Left renal pelvis (tissue), 4 donors: ENCODE measurements at regions not wholly inside any gene's neighbourhood (a gene's known extent, or its start where the extent isn't known, plus 50 kb on each side); places are given as distances from the start of the nearest gene placed in this dataset.
"Not testable (repeated sequence)": the region's sequence is repeated elsewhere in the genome, so short reads cannot be mapped to it uniquely, and the experiment has no call there.

ENCODE experiments used
- DNase-seq, 4 donors: peaks; one replicate each; pipeline ENCODE4 v3.0.0-alpha.2; 2013; ENCODE audit warnings: low read depth in 4 of 4, low spot score in 3 of 4

- no peak for DNase-seq
Observed at GRCh38 chrX:40530509-40530908, 50.3 kb upstream of the ATP6AP2 start.

DNA sequence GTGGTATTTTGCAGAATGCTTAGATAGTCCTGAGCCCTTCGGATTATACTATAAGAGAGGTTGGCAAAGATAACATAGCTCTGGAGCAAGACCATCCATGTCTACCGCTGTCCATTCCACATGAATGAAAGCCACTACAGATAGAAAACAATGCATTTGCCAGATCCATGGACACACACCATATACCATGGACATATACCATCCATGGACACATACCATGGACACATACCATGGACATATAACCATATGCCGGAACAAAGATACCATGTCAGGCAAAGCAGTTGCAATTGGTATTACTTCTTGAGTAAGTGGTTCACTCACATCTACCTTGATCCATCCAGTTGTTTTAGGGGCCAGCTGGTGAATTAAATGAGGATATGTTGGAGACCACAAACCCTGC, 53.2 kb upstream of the ATP6AP2 start:
- DNase-seq = no peak

DNA sequence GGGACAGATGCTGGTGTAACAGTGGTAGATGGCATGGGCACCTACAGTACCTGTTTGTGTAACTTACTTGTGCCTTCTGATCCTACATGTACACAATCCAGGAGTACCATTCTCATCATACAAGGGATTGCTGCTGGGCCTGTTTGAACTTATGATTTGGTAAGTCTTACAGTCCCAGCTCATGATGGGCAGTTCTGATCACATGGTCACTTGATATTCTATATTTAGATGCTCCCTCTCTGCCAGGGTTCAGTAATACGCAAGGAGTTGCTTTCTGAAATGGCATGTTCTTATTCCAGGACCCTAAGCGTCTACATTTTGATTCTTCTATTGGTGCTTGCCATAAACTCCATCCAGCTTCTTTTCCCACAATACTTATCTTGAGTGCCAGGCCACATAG, 54.4 kb upstream of the ATP6AP2 start:
- no peak for DNase-seq

DNA sequence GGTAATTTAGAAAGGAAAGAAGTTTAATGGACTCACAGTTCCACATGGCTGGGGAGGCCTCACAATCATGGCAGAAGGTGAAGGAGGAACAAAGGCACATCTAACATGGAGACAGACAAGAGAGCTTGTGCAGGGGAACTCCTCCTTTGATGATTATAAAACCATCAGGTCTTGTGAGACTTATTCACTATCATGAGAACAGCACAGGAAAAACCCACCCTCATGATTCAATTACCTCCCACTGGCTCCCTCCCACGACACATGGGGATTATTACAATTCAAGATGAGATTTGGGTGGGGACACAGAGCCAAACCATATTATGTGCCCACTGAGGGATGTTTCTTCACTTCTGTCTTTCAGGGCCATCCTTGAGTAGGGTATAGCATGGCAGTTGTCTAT, 54.9 kb upstream of the ATP6AP2 start:
- not testable (repeated sequence) for DNase-seq

- no peak for DNase-seq
Observed at GRCh38 chrX:40524423-40524822, 56.3 kb upstream of the ATP6AP2 start.

- DNase-seq = no peak
Observed at GRCh38 chrX:40523852-40524251, 56.9 kb upstream of the ATP6AP2 start.

DNA sequence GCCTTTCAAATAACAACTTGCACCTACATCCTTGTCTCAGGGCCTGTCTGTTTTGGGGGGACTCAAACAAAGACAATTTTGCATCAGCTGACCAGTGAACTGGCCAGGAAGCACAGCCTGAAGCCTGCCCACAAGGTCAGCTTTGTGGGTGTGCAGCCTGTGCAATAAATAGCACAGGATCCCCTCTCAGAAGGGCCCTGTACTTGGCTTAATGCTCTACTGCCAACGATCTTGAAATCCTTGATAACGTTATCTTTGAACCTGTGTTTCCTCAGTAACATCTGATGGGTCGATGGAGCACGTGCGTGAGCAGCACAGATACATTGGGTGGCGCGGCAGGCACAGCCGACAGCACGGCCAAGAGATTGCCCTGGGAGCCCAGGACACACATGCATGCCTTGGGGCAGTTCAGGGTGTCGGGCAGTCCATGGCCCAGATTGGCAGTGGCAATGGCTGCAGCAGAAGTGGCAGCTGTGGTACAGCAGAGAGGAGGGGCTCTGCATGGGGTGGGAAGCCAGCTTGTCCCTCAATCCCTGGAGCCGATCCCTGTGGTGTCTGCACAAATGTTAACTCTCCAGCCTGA, 58.8 kb upstream of the ATP6AP2 start:
- DNase-seq = no peak

- no peak for DNase-seq
Observed at GRCh38 chrX:40514376-40514775, 66.4 kb upstream of the ATP6AP2 start.

DNA sequence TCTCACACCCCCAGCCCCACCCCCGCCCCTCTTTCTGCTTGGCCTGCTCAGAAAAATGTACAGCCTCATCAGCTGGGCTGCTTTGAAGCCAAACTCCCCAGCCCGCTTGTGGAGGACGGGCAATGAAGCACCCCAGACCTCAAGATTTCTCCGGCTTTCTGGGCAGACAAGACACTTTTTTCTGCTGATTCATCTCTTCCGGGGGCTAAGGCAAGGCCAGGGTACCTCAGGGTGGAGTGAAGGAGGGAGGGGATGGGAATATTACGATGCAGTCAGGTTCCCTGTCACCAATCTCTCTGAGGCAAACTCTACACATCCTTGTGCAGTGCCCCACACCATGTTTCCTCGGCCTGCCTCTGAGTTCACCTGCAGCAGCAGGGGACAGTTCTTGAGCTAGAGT, 66.9 kb upstream of the ATP6AP2 start:
- no peak for DNase-seq

DNA sequence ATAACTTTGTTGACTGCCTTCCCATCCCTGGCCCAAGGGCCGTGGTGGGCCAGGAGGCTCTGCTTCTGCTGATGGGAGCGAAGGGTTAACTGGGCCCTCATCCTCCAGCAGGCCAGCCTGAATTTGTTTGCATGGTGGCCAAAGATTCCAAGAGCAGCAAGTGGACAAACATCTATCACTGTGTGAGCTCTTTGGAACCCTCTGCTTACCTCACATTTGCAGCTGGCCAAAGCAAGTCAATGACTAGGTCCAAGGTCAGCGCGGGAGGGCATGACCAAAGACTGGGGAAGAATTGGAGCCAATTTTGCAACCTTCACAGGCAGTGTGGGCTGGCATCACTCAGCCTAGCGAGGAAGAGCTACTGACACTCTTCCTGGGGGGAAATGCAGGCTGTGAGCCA, 67.8 kb upstream of the ATP6AP2 start:
- DNase-seq = no peak

- DNase-seq = no peak
Observed at GRCh38 chrX:40511258-40511657, 69.5 kb upstream of the ATP6AP2 start.

GRCh38 chrX:40508560-40508959, 72.2 kb upstream of the ATP6AP2 start:
- DNase-seq = no peak

- DNase-seq = no peak
Observed at GRCh38 chrX:40506201-40506985, 74.4 kb upstream of the ATP6AP2 start.

DNA sequence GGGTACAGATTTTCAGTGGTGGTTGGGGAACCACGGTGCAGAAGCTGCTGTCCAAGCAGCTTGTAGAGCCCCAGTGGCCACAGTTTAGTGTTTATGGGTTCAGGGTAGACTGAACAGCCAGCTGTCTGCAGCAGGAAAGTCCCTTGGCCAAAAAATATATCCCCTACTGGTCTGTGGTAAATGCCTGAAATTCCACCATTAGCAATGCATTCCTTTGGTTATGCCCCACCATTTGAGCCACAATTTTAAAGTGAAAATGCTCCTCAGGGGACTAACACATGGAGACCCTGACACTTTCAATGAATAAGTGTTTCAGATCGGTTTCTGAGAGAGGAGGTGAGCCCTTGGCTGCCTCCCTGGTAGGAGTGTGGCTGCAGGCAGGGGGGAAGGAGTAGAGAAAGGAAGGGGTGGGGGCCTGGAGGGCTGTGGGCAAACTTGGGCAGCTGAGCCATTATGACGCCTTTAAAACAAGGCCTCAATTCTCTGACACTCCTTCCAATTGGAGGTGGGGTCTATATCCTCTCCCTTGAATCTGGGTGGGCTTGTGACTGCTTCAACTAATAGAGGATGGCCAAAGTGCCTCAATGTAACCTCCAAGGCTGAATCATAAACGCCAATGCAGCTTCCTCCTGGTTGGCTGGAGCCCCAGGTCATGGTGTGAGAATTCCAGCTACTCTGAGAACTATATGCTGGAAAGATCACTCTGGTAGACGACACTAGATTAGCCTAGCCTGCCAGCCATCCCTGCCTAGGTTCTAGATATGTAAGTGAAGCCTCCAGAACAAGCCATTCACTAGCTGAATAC, 75.8 kb upstream of the ATP6AP2 start:
- DNase-seq = no peak

DNA sequence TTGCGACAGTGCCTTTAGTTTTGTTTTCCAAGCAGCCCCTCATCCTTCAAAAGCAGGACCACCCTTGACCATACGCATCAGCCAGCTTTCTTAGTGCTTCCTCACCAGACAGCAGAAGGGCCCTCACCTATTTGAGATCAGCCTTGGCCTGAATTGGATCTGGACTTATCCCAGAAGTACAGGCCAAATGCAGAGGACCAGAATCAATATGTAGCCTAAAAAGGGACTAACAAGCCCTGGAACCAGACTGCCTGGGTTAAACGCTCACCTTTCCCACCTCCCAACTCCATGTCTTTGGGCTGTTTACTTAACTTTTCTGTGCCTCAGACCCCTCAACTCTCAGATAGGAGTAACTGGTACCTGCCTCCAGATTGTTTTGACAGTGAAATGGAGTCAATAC, 77.7 kb upstream of the ATP6AP2 start:
- DNase-seq = no peak

GRCh38 chrX:40502688-40503087, 78.1 kb upstream of the ATP6AP2 start:
- DNase-seq = no peak

DNA sequence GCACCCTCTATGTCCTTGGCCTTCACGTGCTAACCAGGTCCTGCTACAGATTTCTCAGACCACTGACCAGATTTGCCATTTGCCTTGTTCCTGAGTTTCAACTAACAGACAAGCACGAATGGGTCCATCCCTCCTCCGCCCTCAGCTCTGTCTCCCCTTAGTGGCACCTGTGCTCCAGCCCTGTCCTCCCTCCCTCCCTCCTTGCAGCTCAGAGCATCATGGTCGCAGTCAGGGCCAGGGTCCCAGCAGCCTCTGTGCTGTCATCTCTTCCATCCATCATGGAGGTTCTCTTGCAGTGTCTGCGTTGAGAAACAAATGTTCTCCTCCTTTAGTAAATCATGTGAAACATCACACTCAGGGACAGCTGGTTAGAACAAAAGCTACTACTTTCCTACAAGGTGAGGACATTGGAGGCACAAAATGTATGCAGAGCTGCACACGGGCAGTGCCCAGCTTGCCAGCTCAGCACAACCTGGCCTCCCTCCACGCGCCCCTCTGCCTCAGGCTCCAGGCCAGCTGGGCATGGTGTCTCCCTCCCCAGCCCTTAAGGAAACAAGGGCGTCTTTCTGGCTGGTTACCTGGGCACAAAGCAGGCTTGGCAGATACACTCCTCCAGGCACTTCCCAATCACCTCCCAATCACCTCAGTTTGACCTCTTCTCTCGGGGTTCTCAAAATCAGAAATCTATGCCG, 79.5 kb upstream of the ATP6AP2 start:
- no peak for DNase-seq

DNA sequence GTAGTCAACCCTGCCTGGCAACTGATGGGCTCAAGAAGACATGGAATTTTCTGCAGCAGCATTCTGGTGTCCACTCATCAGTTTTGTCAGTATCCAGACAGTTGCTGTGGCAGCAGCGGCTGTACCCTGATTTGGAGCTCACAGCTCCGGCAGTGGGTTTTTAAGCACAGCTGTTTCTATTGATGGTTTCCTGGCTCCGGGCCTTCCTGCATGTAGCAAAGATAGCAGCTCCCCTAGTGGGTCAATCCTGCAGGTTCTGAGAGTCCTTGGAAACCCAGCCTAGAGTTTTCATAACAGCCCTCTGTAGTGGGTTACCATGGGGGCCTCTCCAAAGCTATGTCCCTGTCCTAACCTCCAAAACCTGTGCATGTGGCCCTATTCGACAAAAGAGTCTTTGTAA, 84.0 kb upstream of the ATP6AP2 start:
- peak in 1 of 4 donors; percentile 12 for DNase-seq

GRCh38 chrX:40495659-40496058, 85.1 kb upstream of the ATP6AP2 start:
- no peak for DNase-seq

- DNase-seq = no peak
Observed at GRCh38 chrX:40494005-40494404, 86.8 kb upstream of the ATP6AP2 start.

- no peak for DNase-seq
Observed at GRCh38 chrX:40488296-40488695, 92.5 kb upstream of the ATP6AP2 start.
